Stimulated activated CD4-positive, alpha-beta T cell treated with anti-CD3 and anti-CD28 coated beads, Interleukin-15, amount 100 ng/mL, for 1 hour (primary cell): ENCODE measurements at regions not wholly inside any gene's neighbourhood (a gene's known extent, or its start where the extent isn't known, plus 50 kb on each side); places are given as distances from the start of the nearest gene placed in this dataset.

Source experiments
- DNase-seq, 2 donors: peaks; one replicate each; pipeline ENCODE4 v3.0.0-alpha.2; 2020; ENCODE audit warnings: low read depth in 1 of 2, low spot score in 1 of 2

DNA sequence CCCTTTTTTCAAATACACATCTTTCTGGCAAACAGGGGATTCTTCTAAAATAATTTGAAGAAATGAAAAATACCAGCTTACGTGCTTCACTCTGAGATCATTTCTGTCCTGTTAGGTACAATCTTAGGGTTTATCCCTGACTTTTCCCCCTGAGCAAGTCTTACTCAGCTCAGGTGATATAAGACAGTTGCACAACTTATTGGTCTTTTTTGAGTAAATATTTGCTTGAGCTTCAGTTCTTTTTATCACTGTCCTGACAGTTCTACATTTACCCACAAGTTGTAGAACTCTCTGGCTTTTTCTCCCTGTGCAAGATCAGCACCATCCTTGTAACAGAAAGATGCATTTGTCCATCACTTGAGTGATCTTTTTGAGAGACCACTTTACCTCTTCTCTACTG is 84.9 kb downstream of the MID1IP1 start:
- DNase-seq, result no peak

DNA sequence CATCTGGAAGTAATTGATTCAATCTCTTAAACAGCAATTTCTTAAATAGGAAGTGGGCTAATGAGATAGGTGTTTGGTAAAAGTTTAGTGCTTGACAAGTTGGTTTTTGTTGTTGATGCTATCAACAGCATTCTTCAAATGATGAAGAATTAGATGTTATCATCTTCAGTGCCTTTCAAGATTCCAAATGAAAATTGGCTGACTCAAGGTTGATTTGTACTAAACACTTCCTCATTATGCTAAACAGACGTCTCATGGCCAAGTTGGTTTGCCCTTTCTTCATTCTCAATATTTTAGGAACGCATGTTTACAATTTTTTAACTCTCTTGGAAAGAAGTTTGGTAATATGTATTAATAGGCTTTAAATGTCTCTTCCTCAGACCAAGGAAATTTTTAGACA is 86.0 kb downstream of the MID1IP1 start:
- no peak for DNase-seq

DNA sequence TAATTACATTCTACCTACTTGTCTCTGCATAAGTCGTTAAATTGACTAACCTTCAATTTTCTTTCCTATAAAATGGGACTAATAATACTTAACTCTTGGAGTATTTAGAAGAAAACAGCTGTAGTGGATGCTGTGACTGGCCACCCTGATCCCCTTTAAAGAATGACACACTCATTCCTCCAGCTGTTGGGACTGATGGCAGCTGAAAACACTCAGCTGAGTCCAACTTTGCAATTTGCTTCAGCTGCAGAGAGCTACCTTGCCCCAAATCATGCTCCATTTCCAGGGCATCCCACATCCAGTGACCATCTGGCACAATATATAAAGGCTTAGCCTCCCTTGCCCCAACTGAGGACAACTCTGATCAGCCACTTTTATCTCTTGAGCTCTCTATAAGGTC is 89.1 kb downstream of the MID1IP1 start:
- DNase-seq, result no peak

DNA sequence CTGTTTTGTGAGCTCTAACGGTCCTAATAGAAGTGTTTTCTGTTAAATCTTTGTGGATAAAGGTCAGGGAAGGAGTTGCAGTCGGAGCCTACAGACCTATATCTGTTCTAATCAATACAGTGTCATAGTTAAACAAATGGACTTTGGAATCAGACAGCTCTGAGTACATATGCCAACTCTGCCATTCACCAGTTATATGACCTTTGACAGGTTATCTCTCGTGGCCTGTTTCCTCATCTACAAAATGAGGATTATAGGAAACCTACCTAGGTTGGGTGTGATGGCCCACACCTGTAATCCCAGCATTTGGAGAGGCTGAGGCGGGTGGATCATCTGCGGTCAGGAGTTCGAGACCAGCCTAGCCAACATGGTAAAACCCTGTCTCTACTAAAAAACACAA is 89.7 kb downstream of the MID1IP1 start:
- no peak for DNase-seq

DNA sequence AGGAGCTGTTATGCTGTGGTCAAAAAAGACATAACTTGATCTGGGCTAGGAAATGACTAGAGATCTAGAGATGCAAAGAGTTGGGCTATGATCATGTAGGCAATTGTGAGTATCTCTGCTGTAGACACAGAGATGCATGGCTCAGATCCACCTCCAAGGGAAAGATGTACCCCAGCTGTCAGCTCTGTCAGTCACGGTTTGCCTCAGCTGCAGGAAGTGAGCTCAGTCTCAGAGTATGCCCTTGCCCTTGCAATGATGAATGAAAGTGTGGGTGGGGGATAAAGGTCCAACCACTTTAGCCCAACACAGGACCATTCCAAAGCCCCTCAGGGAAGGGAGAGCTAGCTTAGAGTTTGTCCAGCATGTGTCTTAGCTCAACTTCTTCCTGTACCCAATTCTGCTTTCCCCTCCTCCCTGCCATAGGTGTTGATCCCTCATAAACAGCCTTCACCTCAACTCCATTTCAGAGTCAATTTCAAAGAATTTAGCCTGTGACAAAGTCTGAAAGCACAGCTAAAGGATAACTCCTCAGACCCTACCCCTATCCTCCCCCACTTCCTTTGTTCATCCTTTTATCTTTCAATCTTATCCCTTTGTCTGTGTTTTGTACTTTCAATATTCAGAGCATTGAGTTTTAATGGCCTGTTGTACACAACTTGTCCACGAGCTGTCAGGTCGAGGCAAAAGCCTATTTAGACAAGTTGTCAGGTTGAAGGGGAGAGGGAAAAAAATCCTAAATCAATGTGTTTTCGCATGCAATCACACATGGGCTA is 90.6 kb downstream of the MID1IP1 start:
- DNase-seq, result no peak

DNA sequence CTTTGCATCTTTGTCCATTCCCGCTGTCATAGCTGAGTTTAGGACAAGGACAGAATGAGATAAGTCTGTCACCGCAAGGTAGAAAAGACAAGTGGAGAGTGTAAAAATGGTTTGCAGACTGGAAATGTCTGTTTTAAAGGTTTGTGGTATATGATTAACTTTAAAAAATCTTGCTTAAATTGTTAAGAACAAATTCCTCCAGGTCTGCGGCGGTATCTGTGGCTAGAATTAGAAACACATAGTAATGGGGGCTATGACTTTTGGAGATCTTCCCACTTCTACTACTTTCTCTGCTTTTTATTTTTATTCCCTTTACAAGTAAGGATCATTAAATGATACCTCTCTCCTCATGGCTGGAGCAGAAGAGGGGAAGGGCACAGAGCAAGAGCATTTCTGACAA is 92.2 kb downstream of the MID1IP1 start:
- DNase-seq, result no peak

DNA sequence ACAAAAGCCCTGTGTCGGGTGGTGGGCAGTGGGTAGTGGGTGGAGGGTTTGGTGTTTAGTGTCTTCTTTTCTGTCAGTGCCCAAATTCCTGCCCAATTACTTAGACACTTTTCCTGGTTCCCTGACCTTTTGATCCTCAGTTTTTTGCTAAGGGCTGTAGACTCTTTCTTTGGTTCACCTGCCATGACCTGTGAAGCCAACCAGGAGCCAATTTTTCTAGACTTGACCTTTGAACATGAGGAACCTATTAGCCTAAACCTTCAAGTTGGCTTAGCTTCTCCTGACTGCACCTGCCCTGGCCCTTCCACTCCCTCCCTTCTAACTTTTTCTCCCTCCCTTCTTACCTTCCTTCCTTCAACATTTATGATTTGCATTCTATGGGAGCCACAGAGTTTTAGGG is 94.5 kb downstream of the MID1IP1 start:
- no peak for DNase-seq

DNA sequence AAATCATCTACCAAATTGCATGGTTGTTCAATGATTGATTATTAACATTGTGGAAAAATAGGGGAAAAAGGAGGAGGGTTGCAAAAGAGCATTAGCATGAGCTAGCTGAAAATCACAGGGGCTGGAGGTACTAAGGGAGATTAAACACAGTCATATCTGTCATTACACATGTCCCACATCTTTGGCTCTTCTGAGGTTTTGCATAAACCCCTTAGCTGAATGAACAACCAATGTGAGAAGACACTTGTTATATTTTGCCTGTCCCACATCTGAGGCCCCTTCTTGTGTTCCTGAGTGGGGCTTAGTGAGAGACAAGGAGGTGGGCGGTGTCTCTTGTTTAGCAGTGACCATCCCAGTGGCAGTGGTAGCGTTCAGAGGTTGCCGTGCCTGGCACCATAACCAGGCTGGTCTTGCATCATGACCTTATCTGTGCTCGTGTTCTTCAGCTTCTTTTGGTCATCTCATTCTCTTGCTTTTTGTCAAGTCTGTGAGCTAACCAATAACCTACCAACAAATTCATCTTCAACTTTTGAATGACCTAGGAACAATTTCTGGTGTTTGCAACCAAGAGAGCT is 95.6 kb downstream of the MID1IP1 start:
- no peak for DNase-seq

DNA sequence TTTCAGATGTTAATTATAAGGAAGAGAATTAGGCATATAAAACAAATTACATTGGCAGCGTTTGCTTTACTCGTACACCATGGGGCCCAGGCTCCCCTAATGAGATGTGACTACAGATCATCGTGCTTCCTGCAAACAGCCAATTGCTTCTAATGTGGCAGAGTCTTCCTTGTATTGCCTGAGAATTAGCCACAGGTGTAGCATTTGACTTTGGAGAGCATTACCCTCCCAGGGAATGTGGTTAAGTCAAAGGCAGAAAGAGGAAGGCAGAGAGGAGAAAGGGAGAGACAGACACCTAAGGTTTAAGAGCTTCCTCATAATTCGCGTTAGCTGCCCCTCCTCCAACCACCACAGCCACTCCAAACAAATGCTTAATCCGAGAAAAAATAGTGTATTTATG is 97.0 kb downstream of the MID1IP1 start:
- DNase-seq, result no peak

DNA sequence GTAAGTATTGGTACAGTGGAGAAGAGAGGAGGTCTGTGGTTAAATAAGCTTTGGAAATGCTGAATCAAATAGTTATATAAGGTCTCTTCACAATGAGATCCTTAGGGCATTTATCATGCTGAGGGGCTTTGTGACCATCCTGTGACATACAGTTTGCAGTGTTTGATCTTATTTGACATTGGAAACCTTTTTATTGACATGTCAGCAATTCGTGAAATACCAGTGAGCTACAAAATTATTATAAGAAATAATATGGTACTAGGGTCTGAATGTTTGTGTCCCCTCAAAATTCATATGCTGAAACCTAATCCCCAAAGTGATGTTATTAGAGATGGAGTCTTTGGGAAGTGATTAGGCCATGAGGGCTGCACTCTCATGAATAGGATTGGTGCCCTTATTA is 98.4 kb downstream of the MID1IP1 start:
- DNase-seq, result no peak

DNA sequence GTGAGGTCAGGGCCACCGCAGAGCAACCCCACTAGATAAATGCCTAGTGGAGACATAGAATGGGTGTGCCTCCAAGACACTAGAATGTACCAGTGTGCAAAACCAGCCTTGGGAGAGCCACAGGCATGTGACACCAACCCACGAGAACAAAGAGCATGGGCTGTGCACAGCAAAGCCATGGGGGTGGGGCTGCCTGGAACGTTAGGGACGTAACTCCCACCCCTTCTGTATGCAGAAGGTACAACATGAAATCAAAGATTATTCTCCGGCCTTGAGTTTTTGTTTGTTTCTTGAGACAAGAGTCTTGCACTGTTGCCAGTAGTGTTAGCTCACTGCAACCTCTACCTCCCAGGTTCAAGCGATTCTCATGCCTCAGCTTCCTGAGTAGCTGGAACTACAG is 99.5 kb downstream of the MID1IP1 start:
- no peak for DNase-seq

DNA sequence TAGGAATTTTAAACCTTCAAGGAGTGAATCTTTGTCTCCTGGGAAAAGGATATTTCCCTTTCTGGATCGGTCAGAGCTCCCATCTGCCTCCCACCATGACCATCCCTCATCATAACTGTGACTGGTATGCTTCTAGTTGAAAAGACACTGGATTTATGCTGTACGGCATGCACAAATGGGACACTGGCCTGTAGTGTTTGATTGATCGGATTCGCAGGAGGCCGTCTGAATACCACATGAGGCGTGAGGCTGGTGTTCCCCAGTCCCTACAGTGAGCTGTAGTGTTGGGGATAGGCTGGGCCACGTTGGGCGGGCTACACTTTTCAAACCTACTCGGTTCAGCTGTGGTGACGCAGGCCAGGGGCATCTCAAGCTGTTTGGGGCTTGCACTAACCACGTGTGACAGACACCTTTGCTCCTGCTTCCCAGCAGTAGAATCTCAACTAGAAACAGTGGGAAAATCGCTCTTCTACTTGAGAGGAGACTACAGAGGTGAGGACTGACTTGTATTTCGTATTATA is 101.8 kb downstream of the MID1IP1 start:
- no peak for DNase-seq

DNA sequence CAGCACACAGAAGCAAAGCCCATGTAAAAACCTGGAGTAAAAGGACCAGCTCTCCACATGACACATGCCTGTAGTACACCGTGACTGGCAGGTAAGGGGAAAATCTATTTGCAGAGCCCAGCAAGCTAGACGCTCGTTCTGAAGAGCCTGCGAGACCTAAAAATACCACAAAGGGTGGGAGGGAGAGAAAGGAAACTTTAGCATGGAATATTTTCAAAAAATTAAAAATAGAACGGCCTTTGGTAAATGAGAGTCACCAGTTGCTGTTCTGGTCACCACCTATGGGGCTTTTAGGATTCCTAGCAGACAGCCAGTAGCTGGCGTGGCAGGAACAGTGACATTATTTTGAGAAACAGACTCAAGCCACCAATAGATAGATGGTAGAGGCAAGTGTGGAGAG is 115.5 kb downstream of the MID1IP1 start:
- DNase-seq, result no peak

DNA sequence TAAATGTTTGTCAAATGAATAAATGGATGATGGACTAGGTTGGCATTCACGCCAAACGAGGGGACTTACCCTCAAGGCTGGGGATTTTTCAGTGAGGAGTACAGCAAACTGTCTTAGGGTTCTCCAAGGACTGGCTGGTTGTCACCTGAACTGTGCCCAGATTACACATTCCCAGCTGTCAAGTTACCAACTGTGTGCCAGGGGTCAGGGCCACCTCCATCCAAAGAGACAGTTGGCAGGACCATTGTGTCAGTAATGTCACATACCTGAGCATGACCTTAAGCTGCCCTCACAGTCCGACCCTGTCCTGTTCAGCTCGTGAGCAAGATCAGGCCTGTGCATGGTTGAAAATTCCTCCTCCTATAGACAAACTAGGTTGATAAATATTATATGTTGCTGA is 116.7 kb downstream of the MID1IP1 start:
- DNase-seq, result no peak

DNA sequence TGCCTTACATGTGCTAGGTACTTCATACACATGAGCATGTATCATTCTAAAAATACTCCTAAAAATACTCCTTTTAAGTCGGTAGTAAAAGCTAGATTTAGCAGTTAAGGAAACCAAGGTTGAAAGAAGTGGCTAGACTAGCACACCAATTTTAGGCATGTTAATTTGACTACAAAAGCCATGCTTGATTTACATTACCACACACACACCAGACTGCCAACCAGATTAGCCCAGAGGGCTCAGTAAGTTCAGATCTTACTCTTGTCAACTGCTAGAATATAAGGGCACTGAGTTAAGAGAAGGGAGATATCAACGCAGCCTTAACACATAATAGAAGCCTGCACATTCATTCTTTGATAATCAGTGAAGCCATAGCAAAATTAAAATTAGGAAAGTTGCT is 117.9 kb downstream of the MID1IP1 start:
- DNase-seq, result no peak

DNA sequence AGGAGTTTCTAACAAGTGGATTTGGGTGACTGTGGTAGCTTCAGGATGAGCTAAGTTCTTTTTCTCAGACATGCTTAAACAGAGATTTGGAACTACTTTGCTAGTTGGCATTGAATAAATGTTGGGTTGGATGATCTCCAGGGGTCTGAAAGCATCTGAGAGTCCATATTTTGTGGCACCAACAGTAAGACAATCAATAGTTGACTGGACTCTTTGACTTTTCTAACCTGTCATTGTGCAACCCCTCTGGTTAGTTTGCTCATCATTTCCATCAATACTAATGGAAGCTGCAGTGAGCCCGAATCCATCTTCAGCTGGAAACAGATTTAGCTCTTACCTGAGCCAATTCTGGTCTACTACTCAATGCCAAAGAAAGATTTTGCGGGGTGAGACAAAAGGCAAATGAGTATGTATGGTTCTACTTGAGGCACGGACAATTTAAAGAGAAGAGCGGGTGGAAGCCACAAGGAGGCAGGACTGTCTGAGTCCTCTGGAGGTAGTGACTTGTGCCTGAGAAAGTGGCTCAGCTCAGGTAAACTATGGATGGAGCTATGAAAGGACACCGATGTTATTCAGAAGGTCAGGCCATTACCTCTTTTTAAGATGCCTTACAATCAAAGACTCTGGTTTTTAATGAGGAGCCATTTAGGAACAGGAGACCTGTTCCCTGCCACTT is 118.7 kb downstream of the MID1IP1 start:
- no peak for DNase-seq

DNA sequence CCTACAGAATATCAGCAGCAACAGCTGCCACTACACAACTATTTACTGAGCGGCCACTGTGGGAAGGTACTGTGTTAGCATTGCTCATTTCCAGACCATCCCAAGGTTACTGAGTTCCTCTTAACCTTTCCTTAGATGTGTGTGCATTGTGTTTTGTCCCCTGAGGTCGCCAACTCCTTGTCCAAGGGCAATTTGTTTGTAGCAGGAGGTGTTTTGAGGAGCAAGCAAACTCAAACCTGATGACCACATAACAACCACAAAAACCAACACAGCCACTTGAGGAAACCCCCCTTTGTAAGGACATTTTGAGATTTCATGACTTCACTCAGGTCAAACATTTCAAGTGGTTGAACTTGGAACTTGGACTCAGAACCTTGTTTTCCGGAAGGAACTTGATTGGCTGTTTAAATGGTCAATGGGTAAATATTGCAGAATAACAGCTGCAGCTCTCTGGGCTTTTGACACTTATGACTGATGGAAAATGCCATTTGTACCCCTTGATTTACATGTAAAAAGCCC is 122.3 kb downstream of the MID1IP1 start:
- no peak for DNase-seq

DNA sequence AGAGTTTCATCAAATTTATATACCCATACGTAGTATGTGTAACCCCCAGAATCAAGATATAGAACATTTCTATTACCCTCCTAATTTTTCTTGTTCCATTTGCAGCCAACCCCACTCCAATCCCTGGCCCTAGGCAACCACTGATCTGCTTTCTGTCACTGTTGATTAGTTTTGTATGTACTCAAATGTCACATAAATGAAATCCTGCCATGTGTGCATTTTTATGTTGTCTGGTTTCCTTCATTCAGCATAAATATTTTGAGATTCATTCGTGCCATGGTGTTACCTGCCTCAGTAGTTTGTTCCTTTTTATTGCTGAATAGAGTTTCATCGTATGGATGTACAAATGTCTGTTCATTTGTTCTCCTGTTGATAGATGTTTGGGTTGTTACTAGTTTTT is 126.3 kb downstream of the MID1IP1 start:
- DNase-seq, result no peak

DNA sequence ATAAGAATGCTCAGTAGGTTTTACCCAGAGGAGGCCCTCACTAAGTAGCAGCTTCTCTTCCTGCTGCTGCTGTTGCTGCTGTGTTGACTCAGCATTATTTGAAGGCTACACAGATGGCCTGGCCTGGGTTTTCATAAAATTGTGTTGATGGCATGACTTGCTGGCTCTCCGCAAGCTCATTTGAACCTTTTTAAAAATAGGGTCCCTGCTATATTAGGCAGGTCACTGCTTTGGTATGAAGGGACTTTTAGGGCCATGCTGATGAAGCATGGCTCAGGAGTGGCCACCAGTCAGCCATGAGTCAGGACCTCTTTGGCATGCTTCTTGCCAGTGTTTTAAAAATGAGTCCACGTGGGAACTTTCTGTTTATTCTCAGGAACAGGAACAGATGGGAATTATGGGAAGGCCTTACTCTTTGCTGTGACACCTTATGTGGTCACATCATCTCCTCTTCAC is 128.7 kb downstream of the MID1IP1 start:
- DNase-seq, result no peak

DNA sequence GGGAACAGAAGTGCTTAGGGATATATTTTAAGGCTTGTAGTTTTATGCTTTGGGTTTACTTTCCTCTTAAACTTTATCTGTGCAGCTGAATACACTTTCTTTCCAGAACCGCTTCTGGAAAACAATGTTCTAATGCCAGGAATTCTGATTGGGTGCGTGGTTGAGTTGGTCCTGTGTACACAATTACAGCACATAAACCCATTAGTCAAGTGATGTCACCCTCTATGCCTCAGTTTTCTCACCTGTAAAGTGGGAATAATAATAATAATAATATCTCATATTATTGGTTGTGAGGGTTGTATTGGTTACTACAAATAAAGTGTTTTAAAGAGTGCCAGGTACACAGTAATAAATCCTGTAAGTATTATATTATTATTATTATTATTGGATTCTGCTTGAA is 129.2 kb downstream of the MID1IP1 start:
- no peak for DNase-seq

DNA sequence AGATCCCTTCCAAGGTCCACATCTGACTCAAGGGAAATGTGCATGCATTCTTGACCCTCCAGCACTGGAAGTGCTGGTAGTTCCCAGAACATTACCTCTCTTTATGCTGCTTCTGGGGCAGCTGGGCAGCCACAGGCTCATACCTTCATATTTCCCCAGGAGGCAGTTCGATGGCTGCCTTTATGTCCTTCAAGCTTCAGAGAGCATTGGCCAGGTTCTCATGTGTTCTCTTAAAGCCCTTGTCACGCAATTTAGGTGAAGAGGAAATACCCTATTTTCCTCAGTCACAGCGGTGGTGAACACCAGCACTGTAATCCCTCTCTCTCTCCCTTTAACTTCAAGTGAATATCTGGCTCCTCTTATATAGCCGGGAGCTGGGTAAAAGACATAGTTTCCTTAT is 134.3 kb downstream of the MID1IP1 start:
- DNase-seq, result no peak

DNA sequence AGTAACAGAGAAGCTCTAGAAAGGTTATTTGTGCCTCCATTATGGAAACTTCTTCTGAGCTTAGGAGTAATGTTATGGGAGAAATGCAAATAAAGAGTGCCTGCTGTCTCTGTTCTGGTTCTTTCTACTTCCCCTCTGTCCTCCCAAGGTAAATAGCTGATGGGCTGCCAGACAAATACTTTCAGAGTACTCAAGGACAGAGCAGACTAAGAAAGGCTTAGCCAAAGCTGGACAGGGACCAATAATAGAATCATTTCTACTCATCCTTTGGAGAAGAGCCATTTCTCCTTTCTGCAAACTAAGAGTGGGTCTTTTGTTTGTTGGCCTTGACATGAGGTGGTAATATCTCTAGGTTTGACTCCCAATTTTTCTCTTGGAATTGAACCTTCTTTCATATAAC is 136.1 kb downstream of the MID1IP1 start:
- DNase-seq, result no peak
